ENCODE measurements at regions not wholly inside any gene's neighbourhood (a gene's known extent, or its start where the extent isn't known, plus 50 kb on each side); places are given as distances from the start of the nearest gene placed in this dataset.

DNA sequence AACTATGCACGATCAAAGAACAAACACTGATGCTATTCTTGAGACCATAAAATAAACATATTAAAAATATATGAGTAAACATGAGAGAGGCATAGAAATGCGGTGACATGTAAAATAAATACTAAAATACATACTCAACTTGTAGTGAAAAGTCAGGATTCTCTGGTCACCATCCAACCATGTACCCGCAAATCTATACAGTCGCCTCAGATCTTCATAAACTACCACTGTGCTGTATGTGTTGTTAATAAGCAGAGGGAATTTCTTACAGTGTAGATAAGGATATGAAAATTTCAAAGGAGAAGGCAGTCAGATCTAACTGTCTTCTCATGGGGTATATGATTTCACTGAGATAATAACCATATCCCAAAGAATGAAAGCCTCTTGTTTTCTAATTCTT, 67.8 kb upstream of the FAM47B start:
- DNase-seq (ENCODE audit: low read depth): no peak

DNA sequence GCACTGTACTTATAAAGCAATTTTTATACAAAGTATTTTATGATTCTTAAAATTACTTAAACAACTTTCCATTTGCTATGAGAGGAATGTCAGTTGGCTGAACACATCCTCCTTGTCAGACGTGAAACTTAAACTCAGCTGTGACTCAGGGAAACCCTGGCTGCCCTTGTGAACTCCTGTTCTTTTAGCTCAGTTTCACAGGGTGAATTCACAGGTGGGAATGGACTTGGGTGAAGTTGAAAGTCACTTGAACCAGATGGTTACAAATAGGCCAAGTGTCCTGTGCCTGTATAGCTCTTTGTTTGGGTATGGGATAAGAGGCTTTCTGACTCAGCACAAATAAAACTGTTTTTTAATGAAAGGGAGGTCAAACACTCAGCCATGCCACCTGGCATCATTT, 67.4 kb upstream of the FAM47B start:
- DNase-seq (ENCODE audit: low read depth): peak; percentile 65

DNA sequence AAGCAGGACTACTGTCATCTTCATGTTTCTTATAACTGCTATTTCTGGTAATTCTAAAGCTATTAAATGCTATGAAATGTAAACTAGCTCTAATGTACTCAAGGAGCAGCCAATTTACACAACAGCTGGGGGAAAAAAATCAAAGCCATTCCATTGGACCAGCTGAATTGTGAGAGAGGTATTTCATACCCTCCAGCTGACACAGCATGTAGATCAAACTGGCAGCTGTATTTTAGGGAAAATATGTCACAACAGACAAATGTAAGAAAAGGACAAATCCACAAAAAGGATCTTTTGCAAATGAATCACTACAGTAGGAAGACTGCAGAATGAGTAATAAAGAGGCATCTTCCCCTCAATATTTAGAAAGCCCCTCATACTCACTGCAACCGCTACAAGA, 65.2 kb upstream of the FAM47B start:
- peak; percentile 45 for DNase-seq (ENCODE audit: low read depth)

DNA sequence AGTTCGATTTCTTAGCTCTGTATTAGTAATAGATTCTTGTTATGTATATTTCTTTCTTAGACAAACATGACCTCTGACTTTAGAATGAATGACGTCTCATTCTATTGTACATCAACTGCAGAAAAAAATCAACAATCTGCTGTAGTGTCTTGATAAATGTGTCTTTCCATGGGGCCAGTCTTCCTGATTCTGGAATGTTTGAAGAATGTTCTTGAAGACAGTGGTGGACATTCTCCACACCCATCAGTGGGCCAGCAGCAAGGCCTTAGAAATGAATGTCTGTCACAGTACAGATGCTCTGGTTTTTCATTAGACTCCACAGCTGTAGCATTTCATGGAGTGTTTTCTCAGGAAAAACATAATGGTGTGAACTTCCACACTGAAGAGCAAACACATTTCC, 63.2 kb upstream of the FAM47B start:
- DNase-seq (ENCODE audit: low read depth): no peak

DNA sequence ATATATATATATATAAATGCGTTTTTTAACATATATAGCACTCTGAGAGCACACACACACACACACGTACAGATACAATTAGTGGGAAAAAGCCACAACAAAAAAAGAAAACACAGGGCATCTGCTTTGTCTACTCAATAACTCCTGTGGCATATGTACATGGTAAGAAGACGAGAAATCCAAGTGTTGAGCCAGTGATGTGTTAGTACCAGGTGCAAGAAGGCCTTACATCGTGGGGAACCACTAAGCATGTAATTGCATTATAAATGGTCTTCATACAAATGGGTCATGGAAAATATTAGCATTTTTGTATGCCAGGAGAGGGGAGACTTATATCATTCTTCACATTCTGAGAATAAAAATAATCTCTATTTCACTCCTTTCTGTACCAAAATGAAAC, 62.7 kb upstream of the FAM47B start:
- no peak for DNase-seq (ENCODE audit: low read depth)

DNA sequence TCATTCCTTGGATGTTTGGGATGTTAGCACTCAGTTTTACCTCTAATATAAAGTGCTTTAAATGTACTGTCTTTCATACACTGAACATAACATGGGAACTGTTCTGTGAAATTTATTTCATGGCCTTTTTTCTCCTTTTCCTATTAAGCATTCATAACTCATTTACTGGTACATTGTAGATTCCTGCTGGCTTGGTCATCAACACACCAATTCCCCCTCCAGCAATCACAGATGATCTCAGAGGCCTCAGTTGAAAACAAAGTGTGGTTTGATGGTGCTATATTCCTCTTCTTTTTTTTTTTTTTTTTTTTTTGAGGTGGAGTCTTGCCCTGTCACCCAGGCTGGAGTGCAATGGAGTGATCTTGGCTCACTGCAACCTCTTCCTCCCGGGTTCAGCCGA, 61.9 kb upstream of the FAM47B start:
- no peak for DNase-seq (ENCODE audit: low read depth)

DNA sequence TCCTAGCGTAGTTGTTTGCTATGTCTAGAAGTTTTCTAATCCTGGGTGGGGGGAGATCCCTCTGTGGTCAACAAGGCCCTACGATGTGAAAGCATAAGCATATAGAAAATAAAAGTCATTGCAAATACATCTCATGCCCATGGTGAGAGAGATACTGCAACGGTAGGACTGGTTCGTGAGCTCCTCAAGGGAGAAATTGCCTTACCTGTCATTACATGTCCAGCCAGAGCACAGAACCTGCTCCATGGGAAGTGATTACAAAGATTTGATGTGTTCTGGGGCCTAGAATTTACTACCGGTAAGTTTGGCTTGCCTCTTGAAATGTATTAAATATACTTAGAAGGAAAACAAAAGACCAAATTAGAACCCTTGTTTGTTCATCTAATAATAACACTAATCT, 60.9 kb upstream of the FAM47B start:
- DNase-seq (ENCODE audit: low read depth): no peak

DNA sequence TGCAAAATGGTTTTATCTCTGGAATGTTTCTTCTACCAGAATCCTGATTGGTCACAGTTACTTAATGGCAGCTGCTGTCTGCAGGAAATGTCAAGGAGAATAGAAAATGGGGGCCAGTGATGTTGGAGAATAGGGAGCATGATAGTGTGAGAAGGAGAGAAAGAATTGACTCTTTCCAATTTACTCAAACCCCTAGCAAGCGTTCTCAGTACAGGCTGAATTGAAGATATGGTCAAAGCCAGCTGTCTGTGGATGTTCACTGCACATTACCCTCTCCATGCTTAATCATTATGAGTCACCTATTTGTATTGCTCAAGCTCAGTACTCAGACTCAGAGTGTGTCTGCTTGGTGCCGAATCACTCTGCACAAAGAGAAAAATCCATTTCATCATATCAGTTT, 57.8 kb upstream of the FAM47B start:
- DNase-seq (ENCODE audit: low read depth): peak; percentile 70

DNA sequence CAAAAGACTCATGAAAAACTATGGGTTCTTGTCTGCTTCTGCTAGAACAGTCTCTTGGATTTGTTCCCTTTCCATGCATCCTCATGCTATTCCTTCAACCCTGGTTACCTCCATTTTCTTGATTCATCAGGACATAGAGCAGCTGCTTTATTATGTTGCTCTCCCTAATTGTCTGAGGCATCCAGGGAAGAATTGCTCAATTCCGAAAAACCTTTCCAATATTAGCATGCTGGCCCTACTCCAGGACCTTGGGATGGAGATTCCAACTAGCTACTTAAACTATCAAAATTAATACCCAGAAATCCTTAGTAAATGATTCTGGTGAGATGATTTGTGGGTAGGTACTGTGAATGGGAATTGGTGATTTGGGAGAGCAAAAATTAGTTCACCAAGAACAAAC, 56.6 kb upstream of the FAM47B start:
- no peak for DNase-seq (ENCODE audit: low read depth)

DNA sequence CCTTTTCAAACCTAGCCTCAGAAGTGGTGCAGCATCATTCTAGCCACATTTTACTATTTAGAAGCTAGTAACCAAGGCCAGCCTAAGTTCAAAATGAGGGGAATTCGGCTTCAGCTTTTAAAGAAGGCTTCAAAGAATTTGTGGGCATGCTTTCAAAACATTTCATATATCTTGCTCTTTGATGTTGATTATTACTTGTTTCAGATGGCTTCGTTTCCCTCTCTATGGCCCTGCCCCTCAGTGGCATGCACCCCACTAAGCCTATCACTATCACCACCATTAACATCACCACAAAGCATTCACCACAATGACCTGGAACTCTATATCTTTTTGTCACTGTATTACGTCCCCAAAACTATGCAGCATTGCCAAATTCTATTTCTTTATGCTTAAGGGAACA, 51.2 kb upstream of the FAM47B start:
- no peak for DNase-seq (ENCODE audit: low read depth)

Data from myocyte (in vitro differentiated cells).